ENCODE measurements at regions not wholly inside any gene's neighbourhood (a gene's known extent, or its start where the extent isn't known, plus 50 kb on each side); places are given as distances from the start of the nearest gene placed in this dataset.

GRCh38 chr11:116434986-116435385 lies 337.8 kb downstream of the BUD13 start:
- TF ChIP-seq, protein P1, sequence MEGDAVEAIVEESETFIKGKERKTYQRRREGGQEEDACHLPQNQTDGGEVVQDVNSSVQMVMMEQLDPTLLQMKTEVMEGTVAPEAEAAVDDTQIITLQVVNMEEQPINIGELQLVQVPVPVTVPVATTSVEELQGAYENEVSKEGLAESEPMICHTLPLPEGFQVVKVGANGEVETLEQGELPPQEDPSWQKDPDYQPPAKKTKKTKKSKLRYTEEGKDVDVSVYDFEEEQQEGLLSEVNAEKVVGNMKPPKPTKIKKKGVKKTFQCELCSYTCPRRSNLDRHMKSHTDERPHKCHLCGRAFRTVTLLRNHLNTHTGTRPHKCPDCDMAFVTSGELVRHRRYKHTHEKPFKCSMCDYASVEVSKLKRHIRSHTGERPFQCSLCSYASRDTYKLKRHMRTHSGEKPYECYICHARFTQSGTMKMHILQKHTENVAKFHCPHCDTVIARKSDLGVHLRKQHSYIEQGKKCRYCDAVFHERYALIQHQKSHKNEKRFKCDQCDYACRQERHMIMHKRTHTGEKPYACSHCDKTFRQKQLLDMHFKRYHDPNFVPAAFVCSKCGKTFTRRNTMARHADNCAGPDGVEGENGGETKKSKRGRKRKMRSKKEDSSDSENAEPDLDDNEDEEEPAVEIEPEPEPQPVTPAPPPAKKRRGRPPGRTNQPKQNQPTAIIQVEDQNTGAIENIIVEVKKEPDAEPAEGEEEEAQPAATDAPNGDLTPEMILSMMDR (IDR thresholded peaks at IDR 0.05) = no peak
- no peak for TF ChIP-seq POLR2A (IDR thresholded peaks at IDR 0.05)
